CD14-positive monocyte (primary cell): ENCODE measurements at regions not wholly inside any gene's neighbourhood (a gene's known extent, or its start where the extent isn't known, plus 50 kb on each side); places are given as distances from the start of the nearest gene placed in this dataset.
A peak's percentile ranks its signal among the peaks of the same experiment; 100 is the strongest.

Experiments used
- DNase-seq, 3 donors: peaks; one replicate each; pipeline ENCODE4 v3.0.0-alpha.2; 2011 to 2022
- H2AFZ ChIP-seq: 2 replicates; pipeline ENCODE4 v1.6.0; 2012; ENCODE audit warnings: mild to moderate bottlenecking, low read depth, low read length, inconsistent platforms; ENCODE audit not compliant: insufficient read depth, poor library complexity, severe bottlenecking
- H3K27ac ChIP-seq, 2 donors: 1 replicate in 1 of 2; 2 replicates in 1 of 2; pipeline ENCODE4 v1.5.1; 2012 to 2013; ENCODE audit warnings: low read length in 2 of 2, control low read depth in 1 of 2, inconsistent platforms in 1 of 2, low read depth in 1 of 2, mild to moderate bottlenecking in 1 of 2
- H3K27me3 ChIP-seq, 2 donors: one replicate each; pipeline versions ENCODE4 v1.6.0 to v1.6.1; 2011 to 2013; ENCODE audit warnings: low read length in 2 of 2; ENCODE audit not compliant: control insufficient read depth in 2 of 2, insufficient read depth in 2 of 2
- H3K36me3 ChIP-seq, 2 donors: replicated peaks in 1 of 2; 1 replicate in 1 of 2; 2 replicates in 1 of 2; pipeline versions ENCODE4 v1.5.1 to v1.6.1; 2012 to 2013; ENCODE audit warnings: low read length in 2 of 2, control low read depth in 1 of 2, inconsistent platforms in 1 of 2, mild to moderate bottlenecking in 1 of 2; ENCODE audit not compliant: insufficient read depth in 2 of 2, control insufficient read depth in 1 of 2
- H3K4me1 ChIP-seq, 2 donors: 1 replicate in 1 of 2; 2 replicates in 1 of 2; pipeline versions ENCODE4 v1.5.1 to v1.6.1; 2012 to 2013; ENCODE audit warnings: low read length in 2 of 2, control low read depth in 1 of 2, inconsistent platforms in 1 of 2, mild to moderate bottlenecking in 1 of 2, moderate library complexity in 1 of 2; ENCODE audit not compliant: insufficient read depth in 2 of 2, control insufficient read depth in 1 of 2
- H3K4me2 ChIP-seq: replicated peaks from 2 replicates; pipeline ENCODE3; 2012; ENCODE audit warnings: low read length, moderate library complexity, mild to moderate bottlenecking; ENCODE audit not compliant: poor library complexity, severe bottlenecking; ENCODE audit errors: extremely low read depth
- H3K4me3 ChIP-seq, 3 experiments: fragments of 200-600 bp in 1 of 3; sonication (generic) in 1 of 3; replicated peaks in 1 of 3; 1 replicate in 2 of 3; 2 replicates in 1 of 3; pipeline ENCODE4 v1.5.1; 2011 to 2013; ENCODE audit warnings: low read length in 3 of 3, mild to moderate bottlenecking in 3 of 3, control low read depth in 2 of 3, low read depth in 2 of 3, inconsistent platforms in 1 of 3, moderate library complexity in 1 of 3
- H3K79me2 ChIP-seq: 2 replicates; pipeline ENCODE4 v1.6.0; 2012; ENCODE audit warnings: mild to moderate bottlenecking, control low read depth, inconsistent platforms, low read length, moderate library complexity; ENCODE audit not compliant: insufficient read depth
- H3K9ac ChIP-seq: 2 replicates; pipeline ENCODE4 v1.6.0; 2017; ENCODE audit warnings: low read length, mild to moderate bottlenecking; ENCODE audit not compliant: insufficient read depth, poor library complexity, severe bottlenecking
- H3K9me3 ChIP-seq, 2 donors: replicated peaks in 1 of 2; 1 replicate in 1 of 2; 2 replicates in 1 of 2; pipeline versions ENCODE4 v1.5.1 to v1.6.1; 2012 to 2013; ENCODE audit warnings: low read length in 2 of 2, control low read depth in 1 of 2; ENCODE audit not compliant: control insufficient read depth in 1 of 2, insufficient read depth in 1 of 2
- H4K20me1 ChIP-seq: 2 replicates; pipeline ENCODE4 v1.6.0; 2012; ENCODE audit warnings: mild to moderate bottlenecking, low read length, control low read depth, moderate library complexity; ENCODE audit not compliant: insufficient read depth
- H3K27ac Mint-ChIP-seq, 7 donors: one replicate each; pipeline ENCODE4 v1.8.0; 2020; ENCODE audit warnings: mild to moderate bottlenecking in 7 of 7, mixed read lengths in 7 of 7, moderate library complexity in 6 of 7, inconsistent platforms in 2 of 7
- H3K27me3 Mint-ChIP-seq, 3 donors: one replicate each; pipeline ENCODE4 v1.8.0; 2021 to 2022; ENCODE audit warnings: low read depth in 3 of 3, mild to moderate bottlenecking in 3 of 3, mixed read lengths in 3 of 3, moderate library complexity in 3 of 3, inconsistent platforms in 1 of 3
- H3K36me3 Mint-ChIP-seq, 2 donors: one replicate each; pipeline ENCODE4 v1.8.0; 2020; ENCODE audit warnings: mixed read lengths in 2 of 2, inconsistent platforms in 1 of 2, mild to moderate bottlenecking in 1 of 2
- H3K4me1 Mint-ChIP-seq: one replicate; pipeline ENCODE4 v1.8.0; 2020; ENCODE audit warnings: mild to moderate bottlenecking, mixed read lengths
- H3K4me3 Mint-ChIP-seq, 2 donors: one replicate each; pipeline ENCODE4 v1.8.0; 2020; ENCODE audit warnings: mild to moderate bottlenecking in 2 of 2, mixed read lengths in 2 of 2, moderate library complexity in 1 of 2
- H3K9me3 Mint-ChIP-seq, 7 donors: one replicate each; pipeline ENCODE4 v1.8.0; 2020 to 2022; ENCODE audit warnings: mixed read lengths in 7 of 7, mild to moderate bottlenecking in 6 of 7, moderate library complexity in 6 of 7, inconsistent platforms in 2 of 7
- WGBS: methylation state at CpG from one replicate; pipeline ENCODE4 v1.1.5; 2013; ENCODE audit warnings: missing lambda C conversion rate; ENCODE audit not compliant: insufficient coverage; 5-methylcytosine and 5-hydroxymethylcytosine counted together
- intact Hi-C, 2 donors: fragments of 100-400 bp; cut with micrococcal nuclease; formaldehyde crosslinking; loops; one replicate each; pipeline versions ENCODE4 v1.15.0 to v1.15.1; 2023
- TF ChIP-seq, protein P1 (sequence below): fragments of 200-600 bp; IDR thresholded peaks from one replicate; pipeline ENCODE4 v1.8.0; 2022; ENCODE audit warnings: antibody characterized with exemption, mild to moderate bottlenecking

DNA sequence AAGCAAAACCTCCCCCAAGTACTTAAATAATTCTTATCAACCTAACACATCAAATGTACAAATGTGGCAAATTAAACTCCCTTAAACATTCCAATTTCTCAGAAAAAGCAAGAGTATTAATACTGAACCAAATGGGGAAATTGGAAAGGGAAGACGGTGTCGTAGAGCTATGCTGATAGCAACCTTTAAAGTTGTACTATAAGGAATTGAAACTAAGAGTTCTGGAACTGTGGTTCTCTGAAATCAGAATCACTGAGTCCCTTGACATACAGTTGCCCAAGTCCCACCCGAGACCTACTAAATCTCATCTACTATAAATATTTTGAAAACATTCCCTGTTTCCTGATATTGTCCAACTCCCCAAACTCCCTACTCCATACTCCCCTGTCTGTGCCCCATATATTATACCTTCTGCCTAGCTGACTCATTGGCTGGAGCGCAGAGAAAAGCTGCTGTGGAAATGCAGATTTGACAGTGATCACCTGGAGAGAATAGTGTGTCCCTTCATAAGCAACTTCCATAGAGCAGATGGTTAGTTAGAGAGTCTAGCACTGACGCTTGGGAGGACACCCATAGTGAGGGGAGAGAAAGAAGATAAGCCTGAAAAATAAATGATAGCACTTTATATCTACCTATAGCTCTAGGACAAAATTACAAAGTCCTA lies 51.4 kb upstream of the ITM2B start:
- peak overlapping the region in 1 of 3 experiments; percentile 58 for H3K4me3 ChIP-seq
- Mint-ChIP-seq H3K4me1 (peaks cover 18% of the 10 kb centered on the region), H3K36me3 (no peaks in the 10 kb centered on the region), H3K27ac (peak overlapping the region; percentile 25 to 89 (median 87)), H3K9me3 (no peaks in the 10 kb centered on the region), H3K27me3 (peaks cover 0 to 2% (median 0%) of the 10 kb centered on the region in 3 donors), H3K4me3 (peak overlapping the region; percentile 44 to 70)
- H3K9me3 ChIP-seq: no peaks in the 10 kb centered on the region
- DNase-seq: peak; percentile 46 to 83 (median 65)
- no peaks in the 10 kb centered on the region for H3K27me3 ChIP-seq
- WGBS: no CpG with 5 or more reads among the region's 5 CpGs
- TF ChIP-seq, protein P1, sequence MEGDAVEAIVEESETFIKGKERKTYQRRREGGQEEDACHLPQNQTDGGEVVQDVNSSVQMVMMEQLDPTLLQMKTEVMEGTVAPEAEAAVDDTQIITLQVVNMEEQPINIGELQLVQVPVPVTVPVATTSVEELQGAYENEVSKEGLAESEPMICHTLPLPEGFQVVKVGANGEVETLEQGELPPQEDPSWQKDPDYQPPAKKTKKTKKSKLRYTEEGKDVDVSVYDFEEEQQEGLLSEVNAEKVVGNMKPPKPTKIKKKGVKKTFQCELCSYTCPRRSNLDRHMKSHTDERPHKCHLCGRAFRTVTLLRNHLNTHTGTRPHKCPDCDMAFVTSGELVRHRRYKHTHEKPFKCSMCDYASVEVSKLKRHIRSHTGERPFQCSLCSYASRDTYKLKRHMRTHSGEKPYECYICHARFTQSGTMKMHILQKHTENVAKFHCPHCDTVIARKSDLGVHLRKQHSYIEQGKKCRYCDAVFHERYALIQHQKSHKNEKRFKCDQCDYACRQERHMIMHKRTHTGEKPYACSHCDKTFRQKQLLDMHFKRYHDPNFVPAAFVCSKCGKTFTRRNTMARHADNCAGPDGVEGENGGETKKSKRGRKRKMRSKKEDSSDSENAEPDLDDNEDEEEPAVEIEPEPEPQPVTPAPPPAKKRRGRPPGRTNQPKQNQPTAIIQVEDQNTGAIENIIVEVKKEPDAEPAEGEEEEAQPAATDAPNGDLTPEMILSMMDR: no peak
- H3K4me1 ChIP-seq: peaks cover 24 to 29% of the 10 kb centered on the region in 2 donors
- H3K27ac ChIP-seq: peak overlapping the region in 1 of 2 donors; percentile 60
- H3K36me3 ChIP-seq: no peaks in the 10 kb centered on the region
- no peak overlapping the region for H2AFZ ChIP-seq
- H3K9ac ChIP-seq: no peak overlapping the region
- intact Hi-C loops: no loop called here
- H3K79me2 ChIP-seq: no peaks in the 10 kb centered on the region
- H4K20me1 ChIP-seq: no peaks in the 10 kb centered on the region
- peak overlapping the region; percentile 63 for H3K4me2 ChIP-seq

DNA sequence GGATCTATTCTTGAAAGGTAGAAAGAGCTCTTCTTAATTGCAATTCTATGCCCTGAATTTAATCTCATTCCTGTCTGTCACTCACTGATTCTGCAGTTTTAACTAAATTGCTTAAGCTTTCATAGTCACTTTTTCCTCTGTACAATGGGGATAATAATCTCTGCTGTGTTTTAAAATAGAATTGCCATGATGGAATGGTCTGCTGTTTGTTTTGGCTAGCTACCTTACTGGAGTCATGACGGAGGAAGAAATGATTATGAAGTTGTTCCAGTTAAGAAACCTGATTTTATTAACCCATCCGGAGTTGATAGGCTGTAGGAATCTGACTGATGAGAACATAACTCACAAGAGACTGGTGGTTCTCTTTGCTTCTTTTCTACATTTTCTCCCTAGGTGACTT lies 54.9 kb upstream of the ITM2B start:
- Mint-ChIP-seq H3K36me3 (no peaks in the 10 kb centered on the region), H3K27ac (no peak overlapping the region), H3K4me1 (peaks cover 29% of the 10 kb centered on the region), H3K27me3 (no peaks in the 10 kb centered on the region), H3K4me3 (no peak overlapping the region), H3K9me3 (peaks cover 0 to 2% (median 0%) of the 10 kb centered on the region in 7 donors)
- no CpG with 5 or more reads among the region's 2 CpGs for WGBS
- Histone ChIP-seq H3K4me3 (no peak overlapping the region), H2AFZ (no peak overlapping the region), H3K27ac (no peak overlapping the region), H3K36me3 (no peaks in the 10 kb centered on the region), H4K20me1 (no peaks in the 10 kb centered on the region), H3K4me1 (peaks cover 27 to 35% of the 10 kb centered on the region in 2 donors), H3K9ac (no peak overlapping the region), H3K79me2 (no peaks in the 10 kb centered on the region), H3K4me2 (no peak overlapping the region), H3K9me3 (no peaks in the 10 kb centered on the region), H3K27me3 (no peaks in the 10 kb centered on the region)
- no peak for DNase-seq
- TF ChIP-seq, protein P1: no peak
- intact Hi-C loops: no loop called here
